ENCODE measurements at regions not wholly inside any gene's neighbourhood (a gene's known extent, or its start where the extent isn't known, plus 50 kb on each side); places are given as distances from the start of the nearest gene placed in this dataset.

GRCh38 chr14:100673085-100673806, 53.4 kb upstream of the DLK1 start:
- Histone ChIP-seq H3K4me3 (no peak overlapping the region), H3K27me3 (no peaks in the 10 kb centered on the region), H3K27ac (no peak overlapping the region), H3K36me3 (no peaks in the 10 kb centered on the region), H3K4me1 (peaks cover 0 to 9% of the 10 kb centered on the region in 2 donors), H3K9me3 (no peaks in the 10 kb centered on the region)
- intact Hi-C loops (cut with DNase I; ENCODE audit: low total_unique reads) = no loop called here
- TF ChIP-seq CTCF (IDR thresholded peaks at IDR 0.05) = no peak
- DNase-seq = no peak

DNA sequence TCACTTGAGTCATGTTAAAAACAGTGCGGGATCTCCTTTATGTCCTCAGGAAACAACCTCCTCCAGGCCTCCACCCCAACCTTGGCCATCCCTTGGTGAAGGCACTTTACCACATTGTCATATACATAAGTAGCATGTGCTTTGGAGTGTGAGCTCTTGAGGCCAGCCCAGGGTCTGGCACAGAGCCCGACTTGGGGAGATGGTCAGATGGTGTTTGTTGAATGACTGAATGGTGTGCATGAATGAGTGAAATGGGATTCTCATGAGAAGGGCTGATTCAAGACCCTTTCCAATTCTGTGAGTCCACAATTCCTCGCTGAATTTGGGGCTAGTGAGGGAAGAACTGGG, 52.9 kb upstream of the DLK1 start:
- no peaks in the 10 kb centered on the region for H3K36me3 ChIP-seq
- no peak for TF ChIP-seq CTCF (IDR thresholded peaks at IDR 0.05)
- TF ChIP-seq POLR2A (IDR thresholded peaks at IDR 0.05) = no peak
- DNase-seq = no peak
- H3K27me3 ChIP-seq = no peaks in the 10 kb centered on the region
- peaks cover 0 to 14% of the 10 kb centered on the region in 2 donors for H3K4me1 ChIP-seq
- no peak overlapping the region for H3K27ac ChIP-seq
- no peaks in the 10 kb centered on the region for H3K9me3 ChIP-seq
- H3K4me3 ChIP-seq = no peak overlapping the region
- intact Hi-C loops (cut with DNase I; ENCODE audit: low total_unique reads) = no loop called here

GRCh38 chr14:100674428-100674827, 52.3 kb upstream of the DLK1 start:
- intact Hi-C loops (cut with DNase I; ENCODE audit: low total_unique reads) = no loop called here
- no peak for TF ChIP-seq POLR2A (IDR thresholded peaks at IDR 0.05)
- no peak for TF ChIP-seq CTCF (IDR thresholded peaks at IDR 0.05)

DNA sequence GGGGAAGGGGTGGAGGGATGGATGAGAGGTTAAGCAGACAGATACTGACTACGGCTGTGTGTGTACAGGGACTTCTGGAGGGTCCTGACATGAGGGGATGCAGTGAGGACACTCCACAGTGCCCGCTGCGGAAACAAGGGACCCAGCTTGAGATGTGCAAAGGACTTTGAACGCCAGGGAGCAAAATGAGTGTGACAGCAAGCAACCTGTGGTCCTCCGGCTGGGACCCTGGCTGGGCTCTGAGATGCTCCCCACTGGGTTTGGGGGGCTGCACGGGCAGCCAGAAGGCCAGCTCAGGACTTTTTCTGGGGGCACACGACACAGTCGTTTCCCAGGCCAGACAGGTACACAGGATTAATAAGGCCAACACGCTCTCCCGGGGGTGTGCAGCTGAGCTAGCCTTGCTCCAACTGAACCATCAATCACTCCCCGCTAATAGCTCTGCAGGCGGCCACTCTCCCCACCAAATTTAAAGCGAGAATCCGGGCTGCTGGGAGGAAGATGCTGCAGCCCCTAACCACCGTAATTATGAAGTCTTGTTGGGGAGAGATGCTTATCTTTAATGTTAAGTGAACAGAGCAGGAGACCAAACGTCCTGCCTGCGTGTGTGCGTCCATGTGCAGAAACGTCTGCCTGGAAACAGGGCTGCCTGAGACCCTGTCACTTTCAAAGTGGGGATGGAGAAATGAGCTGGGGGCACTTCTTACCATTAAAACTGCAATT, 51.6 kb upstream of the DLK1 start:
- H3K4me1 ChIP-seq = peaks cover 0 to 15% of the 10 kb centered on the region in 2 donors
- H3K4me3 ChIP-seq = no peak overlapping the region
- intact Hi-C loops (cut with DNase I; ENCODE audit: low total_unique reads) = no loop called here
- no peaks in the 10 kb centered on the region for H3K9me3 ChIP-seq
- H3K27me3 ChIP-seq = no peaks in the 10 kb centered on the region
- no peaks in the 10 kb centered on the region for H3K36me3 ChIP-seq
- H3K27ac ChIP-seq = no peak overlapping the region
- TF ChIP-seq POLR2A (IDR thresholded peaks at IDR 0.05) (no peak), CTCF (IDR thresholded peaks at IDR 0.05) (no peak)
- DNase-seq = no peak

More at GRCh38 chr14:100674428-100674827, 52.3 kb upstream of the DLK1 start:
- no peaks in the 10 kb centered on the region for H3K27me3 ChIP-seq
- H3K9me3 ChIP-seq = no peaks in the 10 kb centered on the region
- no peak for DNase-seq
- H3K4me1 ChIP-seq = peaks cover 0 to 15% of the 10 kb centered on the region in 2 donors
- H3K27ac ChIP-seq = no peak overlapping the region
- no peaks in the 10 kb centered on the region for H3K36me3 ChIP-seq
- H3K4me3 ChIP-seq = no peak overlapping the region
